ENCODE measurements at regions not wholly inside any gene's neighbourhood (a gene's known extent, or its start where the extent isn't known, plus 50 kb on each side); places are given as distances from the start of the nearest gene placed in this dataset.

DNA sequence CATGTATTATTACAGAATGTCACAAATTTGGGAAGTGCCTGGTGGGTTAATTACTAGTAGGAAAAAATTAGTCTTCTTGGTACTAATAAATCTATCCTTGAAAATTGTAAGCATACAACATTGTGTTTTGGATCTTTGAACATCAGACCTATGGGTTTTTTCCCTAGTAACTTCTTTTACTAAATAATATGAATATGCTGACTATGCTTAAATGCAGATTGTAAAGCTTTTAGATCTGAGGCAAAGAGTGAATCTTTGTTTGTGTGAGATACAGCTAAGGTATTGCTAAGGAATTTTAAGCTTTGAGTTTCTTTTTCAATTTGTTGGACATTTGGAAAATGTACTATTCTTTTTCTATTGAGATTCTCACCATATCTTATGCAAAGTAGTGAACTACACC is 390.6 kb upstream of the CCNH start:
- TF ChIP-seq, protein P1, sequence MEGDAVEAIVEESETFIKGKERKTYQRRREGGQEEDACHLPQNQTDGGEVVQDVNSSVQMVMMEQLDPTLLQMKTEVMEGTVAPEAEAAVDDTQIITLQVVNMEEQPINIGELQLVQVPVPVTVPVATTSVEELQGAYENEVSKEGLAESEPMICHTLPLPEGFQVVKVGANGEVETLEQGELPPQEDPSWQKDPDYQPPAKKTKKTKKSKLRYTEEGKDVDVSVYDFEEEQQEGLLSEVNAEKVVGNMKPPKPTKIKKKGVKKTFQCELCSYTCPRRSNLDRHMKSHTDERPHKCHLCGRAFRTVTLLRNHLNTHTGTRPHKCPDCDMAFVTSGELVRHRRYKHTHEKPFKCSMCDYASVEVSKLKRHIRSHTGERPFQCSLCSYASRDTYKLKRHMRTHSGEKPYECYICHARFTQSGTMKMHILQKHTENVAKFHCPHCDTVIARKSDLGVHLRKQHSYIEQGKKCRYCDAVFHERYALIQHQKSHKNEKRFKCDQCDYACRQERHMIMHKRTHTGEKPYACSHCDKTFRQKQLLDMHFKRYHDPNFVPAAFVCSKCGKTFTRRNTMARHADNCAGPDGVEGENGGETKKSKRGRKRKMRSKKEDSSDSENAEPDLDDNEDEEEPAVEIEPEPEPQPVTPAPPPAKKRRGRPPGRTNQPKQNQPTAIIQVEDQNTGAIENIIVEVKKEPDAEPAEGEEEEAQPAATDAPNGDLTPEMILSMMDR (IDR thresholded peaks at IDR 0.05): no peak
- TF ChIP-seq EZH2 (IDR thresholded peaks at IDR 0.05; ENCODE audit: borderline replicate concordance, insufficient read depth, low read depth, low read length, poor library complexity, severe bottlenecking): no peak

All from B cell (primary cell).